Erythroblast (primary cell): ENCODE measurements at regions not wholly inside any gene's neighbourhood (a gene's known extent, or its start where the extent isn't known, plus 50 kb on each side); places are given as distances from the start of the nearest gene placed in this dataset.

Experiments used
- DNase-seq, 2 experiments: peaks; one replicate each; lab custom pipeline; 2025; lab: John Stamatoyannopoulos, UW
- GATA1 ChIP-seq: IDR thresholded peaks from 2 replicates; pipeline ENCODE4 v1.6.1; 2011; ENCODE audit warnings: low read depth, mild to moderate bottlenecking, control low read depth, low read length, moderate library complexity
- POLR2A ChIP-seq: IDR thresholded peaks from 2 replicates; pipeline ENCODE4 v1.6.1; 2011; ENCODE audit warnings: mild to moderate bottlenecking, low read length

GRCh38 chr10:60728056-60728455, 50.2 kb upstream of the CDK1 start:
- DNase-seq: no peak
- TF ChIP-seq POLR2A: no peak
- no peak for TF ChIP-seq GATA1

- TF ChIP-seq GATA1: no peak
- no peak for TF ChIP-seq POLR2A
- no peak for DNase-seq
Observed at GRCh38 chr10:60726257-60726656, 52.0 kb upstream of the CDK1 start.

GRCh38 chr10:60722623-60723022, 55.7 kb upstream of the CDK1 start:
- TF ChIP-seq POLR2A (no peak), GATA1 (no peak)

GRCh38 chr10:60719721-60720120, 58.6 kb upstream of the CDK1 start:
- no peak for DNase-seq
- TF ChIP-seq GATA1 (no peak), POLR2A (no peak)

More at GRCh38 chr10:60722623-60723022, 55.7 kb upstream of the CDK1 start:
- no peak for DNase-seq

GRCh38 chr10:60718886-60719285, 59.4 kb upstream of the CDK1 start:
- no peak for DNase-seq

GRCh38 chr10:60717852-60718251, 60.4 kb upstream of the CDK1 start:
- TF ChIP-seq POLR2A: no peak
- TF ChIP-seq GATA1: no peak
- DNase-seq: no peak

More at GRCh38 chr10:60718886-60719285, 59.4 kb upstream of the CDK1 start:
- TF ChIP-seq POLR2A (no peak), GATA1 (no peak)

- no peak for DNase-seq
- TF ChIP-seq POLR2A (no peak), GATA1 (no peak)
Observed at GRCh38 chr10:60714233-60714632, 64.0 kb upstream of the CDK1 start.

- no peak for DNase-seq
Observed at GRCh38 chr10:60711496-60711895, 66.8 kb upstream of the CDK1 start.

GRCh38 chr10:60710041-60710440, 68.2 kb upstream of the CDK1 start:
- no peak for TF ChIP-seq POLR2A
- no peak for TF ChIP-seq GATA1
- no peak for DNase-seq

More at GRCh38 chr10:60711496-60711895, 66.8 kb upstream of the CDK1 start:
- no peak for TF ChIP-seq GATA1
- TF ChIP-seq POLR2A: no peak

- TF ChIP-seq POLR2A (no peak), GATA1 (no peak)
- DNase-seq: no peak
Observed at GRCh38 chr10:60708666-60709065, 69.6 kb upstream of the CDK1 start.

GRCh38 chr10:60707841-60708240, 70.4 kb upstream of the CDK1 start:
- no peak for DNase-seq
- TF ChIP-seq GATA1 (no peak), POLR2A (no peak)

- TF ChIP-seq POLR2A (no peak), GATA1 (no peak)
- DNase-seq: no peak
Observed at GRCh38 chr10:60706146-60706545, 72.1 kb upstream of the CDK1 start.

GRCh38 chr10:60705376-60705775, 72.9 kb upstream of the CDK1 start:
- no peak for DNase-seq
- no peak for TF ChIP-seq GATA1
- no peak for TF ChIP-seq POLR2A

- DNase-seq: no peak
- no peak for TF ChIP-seq POLR2A
- no peak for TF ChIP-seq GATA1
Observed at GRCh38 chr10:60704471-60704870, 73.8 kb upstream of the CDK1 start.

GRCh38 chr10:60703266-60704041, 74.8 kb upstream of the CDK1 start:
- no peak for DNase-seq
- no peak for TF ChIP-seq POLR2A
- no peak for TF ChIP-seq GATA1

- TF ChIP-seq POLR2A (no peak), GATA1 (no peak)
- DNase-seq: no peak
Observed at GRCh38 chr10:60687679-60688078, 90.6 kb upstream of the CDK1 start.
